ENCODE measurements at regions not wholly inside any gene's neighbourhood (a gene's known extent, or its start where the extent isn't known, plus 50 kb on each side); places are given as distances from the start of the nearest gene placed in this dataset.

- no peaks in the 10 kb centered on the region for H3K79me2 ChIP-seq (ENCODE audit: control insufficient read depth, insufficient read depth, low read length)
- Mint-ChIP-seq H3K4me3 (no peak overlapping the region), H3K9me3 (ENCODE audit: insufficient read depth) (no peaks in the 10 kb centered on the region), H3K27me3 (no peaks in the 10 kb centered on the region), H3K4me1 (no peaks in the 10 kb centered on the region), H3K27ac (no peak overlapping the region)
- H3K9me3 ChIP-seq (ENCODE audit: control extremely low read depth in 1 of 3, control insufficient read depth in 2 of 3, insufficient read depth in 1 of 3, low read length in 2 of 3), result no peaks in the 10 kb centered on the region
- no peak overlapping the region for H2AFZ ChIP-seq (ENCODE audit: insufficient read depth, low read depth, low read length, poor library complexity, severe bottlenecking)
- no CpG with 5 or more reads among the region's 2 CpGs for WGBS (ENCODE audit: insufficient coverage)
- H3K4me3 ChIP-seq (ENCODE audit: control extremely low read depth in 1 of 5, extremely low read depth in 1 of 5, insufficient read depth in 1 of 5, low read depth in 2 of 5, low read length in 4 of 5), result no peak overlapping the region
- no peak overlapping the region for H3K27ac ChIP-seq (ENCODE audit: low read length in 2 of 2)
- DNase-seq (no peak), ATAC-seq (ENCODE audit: low read depth) (no peak)
- no peak overlapping the region for H3K4me2 ChIP-seq (replicated peaks; ENCODE audit: low read depth, low read length, poor library complexity, severe bottlenecking)
- no peaks in the 10 kb centered on the region for H3K4me1 ChIP-seq (ENCODE audit: control insufficient read depth in 2 of 2, insufficient read depth in 2 of 2, low read length in 2 of 2)
- H3K27me3 ChIP-seq (replicated peaks in 1 of 4; ENCODE audit: control extremely low read depth in 1 of 4, control insufficient read depth in 3 of 4, insufficient read depth in 4 of 4, low read length in 3 of 4), result no peaks in the 10 kb centered on the region
- intact Hi-C loops (cut with micrococcal nuclease), result no loop called here
- no peaks in the 10 kb centered on the region for H3K36me3 ChIP-seq (replicated peaks in 1 of 2; ENCODE audit: control extremely low read depth in 1 of 2, control insufficient read depth in 1 of 2, extremely low read depth in 1 of 2, insufficient read depth in 2 of 2, low read length in 1 of 2)
- ChIA-PET CTCF (no interaction called here), POLR2A (no interaction called here)
- no peak overlapping the region for H3K9ac ChIP-seq (ENCODE audit: low read length)
- TF ChIP-seq EZH2 (IDR thresholded peaks at IDR 0.05; ENCODE audit: borderline replicate concordance, insufficient read depth, low read depth, low read length, poor library complexity, severe bottlenecking), result no peak
- TF ChIP-seq, protein P1, sequence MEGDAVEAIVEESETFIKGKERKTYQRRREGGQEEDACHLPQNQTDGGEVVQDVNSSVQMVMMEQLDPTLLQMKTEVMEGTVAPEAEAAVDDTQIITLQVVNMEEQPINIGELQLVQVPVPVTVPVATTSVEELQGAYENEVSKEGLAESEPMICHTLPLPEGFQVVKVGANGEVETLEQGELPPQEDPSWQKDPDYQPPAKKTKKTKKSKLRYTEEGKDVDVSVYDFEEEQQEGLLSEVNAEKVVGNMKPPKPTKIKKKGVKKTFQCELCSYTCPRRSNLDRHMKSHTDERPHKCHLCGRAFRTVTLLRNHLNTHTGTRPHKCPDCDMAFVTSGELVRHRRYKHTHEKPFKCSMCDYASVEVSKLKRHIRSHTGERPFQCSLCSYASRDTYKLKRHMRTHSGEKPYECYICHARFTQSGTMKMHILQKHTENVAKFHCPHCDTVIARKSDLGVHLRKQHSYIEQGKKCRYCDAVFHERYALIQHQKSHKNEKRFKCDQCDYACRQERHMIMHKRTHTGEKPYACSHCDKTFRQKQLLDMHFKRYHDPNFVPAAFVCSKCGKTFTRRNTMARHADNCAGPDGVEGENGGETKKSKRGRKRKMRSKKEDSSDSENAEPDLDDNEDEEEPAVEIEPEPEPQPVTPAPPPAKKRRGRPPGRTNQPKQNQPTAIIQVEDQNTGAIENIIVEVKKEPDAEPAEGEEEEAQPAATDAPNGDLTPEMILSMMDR (IDR thresholded peaks at IDR 0.05), result no peak
- H4K20me1 ChIP-seq (ENCODE audit: control insufficient read depth, insufficient read depth, low read length, poor library complexity, severe bottlenecking), result no peaks in the 10 kb centered on the region
Measured at GRCh38 chr10:36677431-36677768, 448.0 kb upstream of the ANKRD30A start.

GRCh38 chr10:36676756-36677430 lies 448.5 kb upstream of the ANKRD30A start:
- 0% methylated on average over 1 of the region's 6 CpGs for WGBS (ENCODE audit: insufficient coverage)
- intact Hi-C loops (cut with micrococcal nuclease), result no loop called here
- CTCF ChIA-PET, result no interaction called here

More at GRCh38 chr10:36676756-36677430, 448.5 kb upstream of the ANKRD30A start:
- H3K79me2 ChIP-seq (ENCODE audit: control insufficient read depth, insufficient read depth, low read length), result no peaks in the 10 kb centered on the region
- H3K4me2 ChIP-seq (replicated peaks; ENCODE audit: low read depth, low read length, poor library complexity, severe bottlenecking), result no peak overlapping the region
- no peak overlapping the region for H3K27ac Mint-ChIP-seq
- H3K4me1 ChIP-seq (ENCODE audit: control insufficient read depth in 2 of 2, insufficient read depth in 2 of 2, low read length in 2 of 2), result no peaks in the 10 kb centered on the region
- no peaks in the 10 kb centered on the region for H3K36me3 ChIP-seq (replicated peaks in 1 of 2; ENCODE audit: control extremely low read depth in 1 of 2, control insufficient read depth in 1 of 2, extremely low read depth in 1 of 2, insufficient read depth in 2 of 2, low read length in 1 of 2)
- H4K20me1 ChIP-seq (ENCODE audit: control insufficient read depth, insufficient read depth, low read length, poor library complexity, severe bottlenecking), result no peaks in the 10 kb centered on the region
- no peaks in the 10 kb centered on the region for H3K4me1 Mint-ChIP-seq
- H3K27me3 ChIP-seq (replicated peaks in 1 of 4; ENCODE audit: control extremely low read depth in 1 of 4, control insufficient read depth in 3 of 4, insufficient read depth in 4 of 4, low read length in 3 of 4), result no peaks in the 10 kb centered on the region
- no peaks in the 10 kb centered on the region for H3K27me3 Mint-ChIP-seq
- H3K4me3 ChIP-seq (ENCODE audit: control extremely low read depth in 1 of 5, extremely low read depth in 1 of 5, insufficient read depth in 1 of 5, low read depth in 2 of 5, low read length in 4 of 5), result no peak overlapping the region
- DNase-seq, result no peak
- H2AFZ ChIP-seq (ENCODE audit: insufficient read depth, low read depth, low read length, poor library complexity, severe bottlenecking), result no peak overlapping the region
- no peaks in the 10 kb centered on the region for H3K9me3 ChIP-seq (ENCODE audit: control extremely low read depth in 1 of 3, control insufficient read depth in 2 of 3, insufficient read depth in 1 of 3, low read length in 2 of 3)
- H3K4me3 Mint-ChIP-seq, result no peak overlapping the region
- no peak for TF ChIP-seq EZH2 (IDR thresholded peaks at IDR 0.05; ENCODE audit: borderline replicate concordance, insufficient read depth, low read depth, low read length, poor library complexity, severe bottlenecking)
- TF ChIP-seq, protein P1 (IDR thresholded peaks at IDR 0.05), result no peak
- ATAC-seq (ENCODE audit: low read depth), result no peak
- no peaks in the 10 kb centered on the region for H3K9me3 Mint-ChIP-seq (ENCODE audit: insufficient read depth)
- POLR2A ChIA-PET, result no interaction called here
- no peak overlapping the region for H3K27ac ChIP-seq (ENCODE audit: low read length in 2 of 2)
- no peak overlapping the region for H3K9ac ChIP-seq (ENCODE audit: low read length)

Data from B cell (primary cell).